HG02885 (cell line): ENCODE measurements at regions not wholly inside any gene's neighbourhood (a gene's known extent, or its start where the extent isn't known, plus 50 kb on each side); places are given as distances from the start of the nearest gene placed in this dataset.

Source experiments
- ATAC-seq: cut with Tn5 transposase; IDR thresholded peaks from one replicate; pipeline ENCODE4 v1.9.1; 2021; ENCODE audit warnings: mild to moderate bottlenecking; ENCODE audit not compliant: unreplicated experiment, poor library complexity

DNA sequence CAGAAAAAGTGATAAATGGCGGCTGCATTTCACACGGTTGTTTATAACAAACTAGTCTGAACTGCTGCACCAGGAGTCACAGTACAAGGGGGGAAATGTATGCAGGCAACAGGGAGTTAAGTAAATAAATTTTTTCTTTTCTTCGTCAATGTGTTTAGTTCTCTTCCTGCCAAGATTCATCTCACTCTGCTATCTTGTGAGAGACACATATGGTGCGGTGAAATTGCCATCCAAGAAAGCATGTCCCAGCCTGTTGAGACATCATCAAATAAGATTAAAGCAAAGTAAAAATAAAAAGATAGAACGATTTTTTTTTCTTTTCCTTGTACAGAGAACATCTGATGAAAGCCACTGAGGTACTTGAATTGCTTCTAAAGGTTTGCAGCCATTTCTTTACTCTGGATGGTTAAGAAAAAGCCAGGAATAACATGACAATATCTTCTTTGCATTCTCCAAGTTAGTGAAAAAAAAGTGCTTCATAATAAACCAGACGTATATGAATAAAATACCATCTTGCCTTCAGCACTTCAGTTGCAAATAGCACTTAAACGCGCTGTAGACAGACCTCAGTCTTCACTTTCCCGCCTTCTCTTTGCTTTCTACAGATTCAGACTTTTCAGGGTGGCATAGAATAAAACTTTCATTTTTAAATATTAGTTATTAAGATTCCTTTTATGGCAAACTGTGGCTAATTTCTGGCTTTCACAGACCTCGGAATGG lies 506.2 kb upstream of the ZFHX3 start:
- ATAC-seq: no peak

GRCh38 chr16:73549984-73550631 lies 502.2 kb upstream of the ZFHX3 start:
- no peak for ATAC-seq

- ATAC-seq: no peak
Observed at GRCh38 chr16:73547552-73548403, 499.9 kb upstream of the ZFHX3 start.

DNA sequence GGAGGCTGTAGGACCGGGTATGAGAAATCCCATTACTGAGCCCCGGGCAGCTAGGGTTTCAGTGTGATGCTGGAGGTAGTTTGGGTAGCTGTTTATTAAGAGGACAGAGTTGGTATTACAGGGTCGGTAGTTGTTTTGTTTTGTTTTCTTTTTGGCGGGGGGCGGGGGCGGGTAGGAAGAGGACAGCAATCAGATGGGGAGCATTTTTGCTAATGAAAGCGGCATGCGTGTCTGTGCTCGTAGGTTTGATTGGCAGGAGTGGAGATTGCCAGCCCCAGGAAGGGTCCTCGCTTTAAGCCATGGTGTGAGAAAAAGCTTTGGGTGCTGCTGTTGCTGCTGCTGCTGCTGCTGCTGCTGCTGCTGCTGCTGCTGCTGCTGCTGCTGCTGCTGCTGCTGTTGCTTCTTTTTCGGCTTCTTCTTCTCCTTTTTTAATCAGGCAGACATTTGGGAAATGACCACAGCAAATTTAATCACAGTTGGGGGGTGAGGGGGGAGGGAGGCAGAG lies 498.5 kb upstream of the ZFHX3 start:
- ATAC-seq: no peak

GRCh38 chr16:73545755-73546154 lies 497.8 kb upstream of the ZFHX3 start:
- no peak for ATAC-seq

DNA sequence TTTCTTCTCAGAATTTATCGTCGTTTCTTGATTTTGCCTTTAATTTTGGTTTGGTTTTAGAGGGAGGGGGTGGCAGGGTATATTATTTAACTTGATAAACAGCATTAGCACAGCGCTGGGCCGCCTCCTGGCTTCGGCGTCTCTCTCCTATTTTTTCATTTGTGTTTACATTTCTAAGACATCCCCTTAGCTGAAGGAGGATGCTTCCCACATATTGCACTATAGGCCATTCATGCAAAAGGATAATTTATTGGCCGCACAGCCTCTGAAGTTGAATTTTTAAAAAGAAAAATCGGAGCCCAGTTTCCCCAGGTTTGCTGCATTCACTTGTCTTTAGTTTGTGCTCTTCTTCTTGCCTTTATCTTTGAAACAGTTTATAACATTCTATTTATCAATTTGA lies 497.4 kb upstream of the ZFHX3 start:
- ATAC-seq: no peak

DNA sequence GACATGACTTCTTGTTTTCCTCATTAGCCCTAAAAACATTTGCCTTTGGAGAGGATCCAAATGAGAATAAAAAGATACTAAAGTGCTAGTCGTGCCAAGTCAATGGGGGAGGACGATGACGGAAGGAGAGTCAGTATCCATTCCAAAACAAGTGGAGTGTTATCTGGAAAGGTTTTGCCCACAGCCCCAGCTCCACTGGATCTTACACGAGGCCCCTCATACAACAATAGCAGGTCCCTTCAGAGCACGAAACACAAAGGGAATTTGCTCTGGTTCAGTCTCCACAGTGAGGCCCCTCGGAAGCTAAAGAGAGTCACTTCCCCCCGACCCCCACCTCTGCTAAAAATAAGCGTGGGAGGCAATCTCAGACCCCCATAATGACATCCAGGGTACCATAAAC lies 496.9 kb upstream of the ZFHX3 start:
- ATAC-seq: no peak

GRCh38 chr16:73543970-73544599 lies 496.2 kb upstream of the ZFHX3 start:
- no peak for ATAC-seq

DNA sequence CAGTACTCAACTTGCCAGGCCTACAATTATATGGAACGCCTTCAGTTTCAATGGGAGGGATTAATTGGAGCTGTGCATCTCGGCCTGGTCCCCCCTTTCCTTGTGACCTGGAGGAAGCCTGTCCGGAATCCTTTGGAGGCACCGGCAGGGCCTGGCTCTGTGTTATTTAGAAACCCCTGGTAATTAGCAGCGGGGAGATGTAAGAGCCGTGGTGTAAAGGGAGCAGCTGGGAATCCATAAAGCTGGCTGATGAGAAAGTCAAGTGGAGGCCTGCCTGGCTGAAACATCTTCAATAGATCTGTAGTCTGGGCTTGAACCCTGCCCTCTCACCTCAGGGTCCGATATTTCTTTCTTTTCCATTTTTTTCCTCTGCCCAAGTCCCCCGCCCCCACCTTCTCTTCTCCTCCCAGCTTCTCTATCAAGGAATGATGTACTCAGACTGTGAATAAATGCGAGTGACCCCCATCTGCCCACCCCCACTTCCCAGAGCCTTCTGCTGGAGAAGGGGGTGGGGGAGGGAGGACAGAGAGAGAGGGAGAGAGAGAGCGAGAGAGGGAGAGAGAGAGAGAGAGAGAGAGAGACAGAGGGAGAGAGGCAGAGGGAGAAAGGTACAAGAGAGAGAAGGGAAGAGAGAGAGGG lies 495.5 kb upstream of the ZFHX3 start:
- no peak for ATAC-seq

DNA sequence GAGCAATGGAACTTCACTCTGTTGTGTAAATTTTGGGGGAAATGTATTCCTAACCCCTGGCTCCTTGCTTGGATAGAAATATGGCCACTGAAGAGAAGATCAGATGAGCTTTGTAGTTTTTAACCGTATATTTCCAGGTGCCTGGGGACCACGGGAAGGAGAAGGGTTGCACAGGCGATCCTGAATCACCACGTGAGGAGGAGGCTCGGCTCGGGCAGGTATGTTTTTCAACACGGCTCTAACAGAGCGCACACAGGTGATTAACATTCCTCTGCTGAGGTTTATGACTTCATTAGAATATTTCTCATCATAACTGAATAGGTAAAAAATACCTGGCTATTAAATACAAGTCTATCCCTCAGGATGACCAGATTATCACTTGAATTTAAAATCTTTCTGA lies 495.0 kb upstream of the ZFHX3 start:
- no peak for ATAC-seq

GRCh38 chr16:73537921-73538320 lies 490.0 kb upstream of the ZFHX3 start:
- ATAC-seq: no peak

DNA sequence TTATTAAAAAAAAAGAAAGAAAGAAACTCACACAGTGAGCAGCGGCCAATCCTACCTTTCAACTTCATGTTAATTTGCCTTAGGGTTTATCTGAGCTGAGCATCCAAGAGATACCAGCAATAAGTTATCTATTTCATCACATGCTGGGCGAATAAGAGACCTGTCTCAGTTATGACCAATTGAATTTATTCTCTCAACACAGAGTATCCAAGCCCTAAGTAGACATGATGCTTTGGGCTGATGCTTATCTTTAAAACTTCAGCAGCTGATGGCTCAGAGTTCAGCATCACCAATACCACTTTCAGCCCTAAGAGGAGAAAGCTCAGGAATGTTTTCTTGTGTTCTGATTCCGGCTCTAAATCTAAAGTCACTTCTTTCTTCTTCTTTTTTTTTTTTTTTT lies 489.0 kb upstream of the ZFHX3 start:
- no peak for ATAC-seq

- no peak for ATAC-seq
Observed at GRCh38 chr16:73531021-73531420, 483.1 kb upstream of the ZFHX3 start.

- no peak for ATAC-seq
Observed at GRCh38 chr16:73530529-73530928, 482.6 kb upstream of the ZFHX3 start.

GRCh38 chr16:73529303-73530012 lies 481.5 kb upstream of the ZFHX3 start:
- no peak for ATAC-seq

- no peak for ATAC-seq
Observed at GRCh38 chr16:73527187-73527586, 479.3 kb upstream of the ZFHX3 start.

DNA sequence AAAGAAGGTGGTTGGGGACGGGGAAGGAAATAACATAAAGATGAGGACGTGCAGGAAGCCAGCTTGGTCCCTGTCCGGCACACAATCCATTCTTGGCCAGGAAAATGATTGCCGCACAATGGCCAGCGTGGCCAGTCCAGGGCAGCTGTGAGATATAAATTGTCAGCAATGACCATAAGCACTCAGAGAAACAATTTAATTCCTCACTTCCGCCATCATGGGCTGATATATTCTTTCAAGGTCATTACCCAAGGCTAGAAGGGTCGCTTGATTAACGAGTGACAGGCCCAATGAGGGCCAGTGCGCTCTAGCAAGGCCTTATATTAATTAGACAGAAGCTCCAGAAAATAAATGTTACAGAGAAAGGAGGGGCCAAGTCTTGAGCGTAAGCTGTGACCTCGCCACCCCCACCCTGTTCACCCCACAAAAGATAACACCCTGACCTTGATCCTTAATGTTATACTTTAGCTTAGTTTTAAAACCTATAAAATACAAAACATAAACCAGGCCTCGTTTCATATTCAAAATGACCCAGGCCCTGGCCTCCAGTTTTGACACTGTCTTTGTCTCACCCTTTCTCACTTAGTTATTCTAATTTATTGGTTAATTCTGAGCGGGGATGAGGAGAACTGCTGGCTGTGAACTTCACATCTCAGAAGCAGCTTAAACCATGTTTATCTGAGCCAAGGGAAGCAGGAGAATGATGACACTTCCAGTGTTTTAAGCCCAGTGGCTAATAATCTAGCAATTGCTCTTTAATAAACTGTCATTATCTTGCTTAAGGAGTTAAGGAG lies 478.3 kb upstream of the ZFHX3 start:
- no peak for ATAC-seq

GRCh38 chr16:73523209-73523608 lies 475.3 kb upstream of the ZFHX3 start:
- no peak for ATAC-seq

DNA sequence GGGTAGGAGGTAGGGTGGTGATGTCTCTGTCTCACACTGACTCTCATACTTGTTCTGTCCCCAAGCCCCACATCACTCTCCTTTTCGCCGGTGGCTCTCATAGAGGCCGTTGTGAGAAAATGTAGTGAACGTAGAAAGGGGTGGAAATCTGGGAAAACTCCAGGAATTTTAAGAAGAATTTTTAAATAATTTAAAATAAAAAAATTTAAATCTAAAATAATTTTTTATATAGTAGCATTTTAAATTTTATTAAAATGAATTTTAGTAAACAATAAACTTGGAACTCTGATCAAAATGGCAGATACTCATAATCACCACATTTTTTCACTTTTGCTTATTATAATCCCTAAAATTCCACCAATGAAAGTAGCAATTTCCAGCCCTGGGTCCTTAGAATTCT lies 473.6 kb upstream of the ZFHX3 start:
- ATAC-seq: no peak
